ENCODE measurements at regions not wholly inside any gene's neighbourhood (a gene's known extent, or its start where the extent isn't known, plus 50 kb on each side); places are given as distances from the start of the nearest gene placed in this dataset.

GRCh38 chr1:29487291-29487690 lies 251.0 kb downstream of the PTPRU start:
- no peak overlapping the region for H3K27ac ChIP-seq
- H3K9me3 ChIP-seq, result no peaks in the 10 kb centered on the region
- no peak for TF ChIP-seq POLR2A (IDR thresholded peaks at IDR 0.05)
- no peak for TF ChIP-seq CTCF (IDR thresholded peaks at IDR 0.05 in 4 of 5, conservative IDR thresholded peaks at IDR 0.05 in 1 of 5)
- intact Hi-C loops (cut with DNase I; ENCODE audit: low total_unique reads), result no loop called here
- ATAC-seq (no peak), DNase-seq (no peak)
- no peak overlapping the region for H3K4me3 ChIP-seq
- no peaks in the 10 kb centered on the region for H3K27me3 ChIP-seq
- no peaks in the 10 kb centered on the region for H3K36me3 ChIP-seq
- in situ Hi-C loops (cut with MboI; ENCODE audit: low sequenced_read_pairs in 4 of 4), result no loop called here
- H3K4me1 ChIP-seq, result no peaks in the 10 kb centered on the region

GRCh38 chr1:29485096-29485925 lies 249.0 kb downstream of the PTPRU start:
- no peak for TF ChIP-seq CTCF (IDR thresholded peaks at IDR 0.05 in 4 of 5, conservative IDR thresholded peaks at IDR 0.05 in 1 of 5)
- no peak for TF ChIP-seq POLR2A (IDR thresholded peaks at IDR 0.05)
- Histone ChIP-seq H3K9me3 (no peaks in the 10 kb centered on the region), H3K4me3 (no peak overlapping the region), H3K4me1 (no peaks in the 10 kb centered on the region), H3K27me3 (peaks cover 0 to 4% (median 3%) of the 10 kb centered on the region in 3 donors), H3K36me3 (no peaks in the 10 kb centered on the region), H3K27ac (no peak overlapping the region)
- DNase-seq, result no peak
- no peak for ATAC-seq
- in situ Hi-C loops (cut with MboI; ENCODE audit: low sequenced_read_pairs in 4 of 4) (no loop called here), intact Hi-C loops (cut with DNase I; ENCODE audit: low total_unique reads) (no loop called here)

GRCh38 chr1:29482991-29483390 lies 246.7 kb downstream of the PTPRU start:
- in situ Hi-C loops (cut with MboI; ENCODE audit: low sequenced_read_pairs in 4 of 4), result no loop called here
- Histone ChIP-seq H3K4me3 (no peak overlapping the region), H3K36me3 (no peaks in the 10 kb centered on the region), H3K4me1 (no peaks in the 10 kb centered on the region), H3K9me3 (no peaks in the 10 kb centered on the region), H3K27ac (no peak overlapping the region), H3K27me3 (peaks cover 3 to 23% (median 17%) of the 10 kb centered on the region in 3 donors)
- TF ChIP-seq CTCF (IDR thresholded peaks at IDR 0.05 in 4 of 5, conservative IDR thresholded peaks at IDR 0.05 in 1 of 5) (no peak), POLR2A (IDR thresholded peaks at IDR 0.05) (no peak)
- DNase-seq (no peak), ATAC-seq (no peak)
- intact Hi-C loops (cut with DNase I; ENCODE audit: low total_unique reads), result no loop called here

- H3K9me3 ChIP-seq, result no peaks in the 10 kb centered on the region
- TF ChIP-seq POLR2A (IDR thresholded peaks at IDR 0.05) (no peak), CTCF (IDR thresholded peaks at IDR 0.05 in 4 of 5, conservative IDR thresholded peaks at IDR 0.05 in 1 of 5) (no peak)
- in situ Hi-C loops (cut with MboI; ENCODE audit: low sequenced_read_pairs in 4 of 4), result no loop called here
- DNase-seq (no peak), ATAC-seq (no peak)
- no peak overlapping the region for H3K27ac ChIP-seq
- no peaks in the 10 kb centered on the region for H3K4me1 ChIP-seq
- intact Hi-C loops (cut with DNase I; ENCODE audit: low total_unique reads), result no loop called here
- peaks cover 11 to 26% (median 23%) of the 10 kb centered on the region in 3 donors for H3K27me3 ChIP-seq
- H3K4me3 ChIP-seq, result no peak overlapping the region
- no peaks in the 10 kb centered on the region for H3K36me3 ChIP-seq
Observed at GRCh38 chr1:29482064-29482463, 245.7 kb downstream of the PTPRU start.

Data from gastrocnemius medialis (tissue), 4 donors.